WI38 (cell line): ENCODE measurements at regions not wholly inside any gene's neighbourhood (a gene's known extent, or its start where the extent isn't known, plus 50 kb on each side); places are given as distances from the start of the nearest gene placed in this dataset.

Source experiments
- H3K4me3 ChIP-seq: 2 replicates; pipeline ENCODE4 v1.5.1; 2011; ENCODE audit warnings: low read depth, mild to moderate bottlenecking, control low read depth, low read length
- CTCF ChIP-seq: IDR thresholded peaks from 2 replicates; pipeline ENCODE4 v1.5.1; 2012; ENCODE audit warnings: low read depth, mild to moderate bottlenecking, control low read depth, low read length

- no peak for TF ChIP-seq CTCF
- H3K4me3 ChIP-seq = no peak overlapping the region
These were observed 217.3 kb downstream of the C12orf75 start for GRCh38 chr12:105547786-105548185.

DNA sequence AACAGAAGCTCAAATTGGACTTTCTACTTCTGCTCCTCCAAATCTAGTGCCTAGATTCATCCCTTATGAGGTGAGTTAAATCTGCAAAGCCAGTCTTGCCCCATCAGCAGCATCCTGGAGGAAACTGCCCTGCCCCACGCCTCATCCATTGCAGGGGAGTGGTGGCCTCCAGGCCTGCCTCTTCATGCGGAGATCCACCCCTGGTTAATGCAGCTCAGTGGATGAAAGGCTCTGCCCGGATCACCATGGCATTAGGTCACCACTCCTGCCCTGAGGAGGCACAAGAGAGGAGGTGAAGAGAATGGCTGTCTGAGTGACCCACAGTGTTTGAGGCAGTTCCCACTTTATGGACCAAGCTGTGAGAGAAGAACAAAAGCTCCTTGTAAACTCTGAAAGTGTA lies 218.1 kb downstream of the C12orf75 start:
- TF ChIP-seq CTCF = no peak
- no peak overlapping the region for H3K4me3 ChIP-seq

- TF ChIP-seq CTCF = no peak
- H3K4me3 ChIP-seq = no peak overlapping the region
These were observed 221.6 kb downstream of the C12orf75 start for GRCh38 chr12:105552056-105552455.

DNA sequence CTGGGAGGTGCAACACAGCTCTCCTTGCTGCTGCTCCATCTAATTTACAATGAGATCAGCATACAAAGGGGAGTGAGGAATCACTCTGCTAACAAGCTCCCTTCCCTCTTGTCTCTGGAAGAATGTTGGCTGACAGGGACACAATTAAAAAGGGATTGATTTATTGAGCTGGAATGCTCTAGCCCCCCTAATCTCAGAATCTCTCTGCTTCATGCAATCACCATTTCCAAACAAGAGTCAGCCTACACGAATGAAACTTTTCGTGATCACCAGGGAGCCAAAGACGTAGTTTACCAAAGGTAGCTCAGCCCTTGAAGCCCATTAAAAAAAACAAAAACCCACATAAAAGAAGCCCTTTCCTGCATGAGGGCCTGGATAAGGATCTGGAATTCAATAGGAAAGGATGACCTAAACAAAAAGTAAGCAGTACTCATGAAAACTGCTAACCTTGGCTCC lies 223.8 kb downstream of the C12orf75 start:
- TF ChIP-seq CTCF = no peak
- H3K4me3 ChIP-seq = no peak overlapping the region

DNA sequence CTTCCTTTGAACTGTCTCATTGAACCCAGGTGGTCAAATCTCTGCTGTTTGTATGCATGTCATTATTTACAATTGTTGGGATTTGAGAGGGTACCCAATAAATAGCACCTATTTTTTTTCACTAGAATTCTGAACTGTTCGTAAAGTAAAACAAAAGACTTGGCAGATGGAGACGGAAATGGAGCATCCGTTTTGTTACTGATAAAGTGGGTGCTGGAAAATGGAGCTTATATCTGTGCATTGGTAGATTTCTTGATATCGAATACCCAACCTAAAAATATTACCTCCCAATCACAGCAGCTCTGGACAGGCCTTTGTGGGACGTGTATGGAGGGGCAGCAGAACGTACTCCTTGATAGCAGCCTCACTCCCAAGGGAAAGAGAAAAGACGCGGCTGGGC lies 224.4 kb downstream of the C12orf75 start:
- TF ChIP-seq CTCF = no peak
- no peak overlapping the region for H3K4me3 ChIP-seq

DNA sequence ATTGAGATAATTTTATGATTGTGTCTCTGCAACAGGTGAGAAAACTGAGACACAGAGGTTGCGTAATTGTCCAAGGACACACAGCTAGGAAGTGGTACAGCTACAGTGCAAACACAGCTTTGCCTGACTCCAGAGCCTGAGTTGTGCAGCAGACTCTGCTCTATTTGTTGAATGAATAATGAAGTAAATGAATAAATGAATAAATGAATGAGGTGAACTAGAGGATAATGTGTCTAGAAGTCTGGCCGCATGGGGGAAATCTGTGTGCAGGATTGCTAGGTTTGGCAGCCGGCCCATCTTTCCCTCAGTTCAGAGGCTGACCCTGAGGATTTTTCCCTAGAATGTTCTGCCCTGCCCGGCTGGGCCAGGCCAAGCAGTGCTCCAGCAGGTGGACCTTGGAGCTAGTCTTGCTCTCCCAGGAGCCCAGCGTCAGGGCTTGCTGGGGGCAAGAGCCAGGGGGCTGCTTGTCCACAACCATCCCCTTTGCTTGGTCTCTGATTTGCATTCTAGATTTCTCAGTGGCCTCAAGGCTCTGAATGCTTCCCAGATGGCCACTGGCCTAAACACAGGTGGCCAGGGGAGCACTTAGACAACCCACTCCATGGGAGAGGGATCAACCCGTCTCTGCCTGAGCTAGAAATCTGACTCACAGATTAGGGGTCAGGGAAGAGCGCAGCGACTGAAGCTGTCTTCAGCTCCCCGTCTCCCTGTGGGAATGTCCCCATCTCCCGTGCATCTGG lies 225.2 kb downstream of the C12orf75 start:
- H3K4me3 ChIP-seq = no peak overlapping the region
- no peak for TF ChIP-seq CTCF

DNA sequence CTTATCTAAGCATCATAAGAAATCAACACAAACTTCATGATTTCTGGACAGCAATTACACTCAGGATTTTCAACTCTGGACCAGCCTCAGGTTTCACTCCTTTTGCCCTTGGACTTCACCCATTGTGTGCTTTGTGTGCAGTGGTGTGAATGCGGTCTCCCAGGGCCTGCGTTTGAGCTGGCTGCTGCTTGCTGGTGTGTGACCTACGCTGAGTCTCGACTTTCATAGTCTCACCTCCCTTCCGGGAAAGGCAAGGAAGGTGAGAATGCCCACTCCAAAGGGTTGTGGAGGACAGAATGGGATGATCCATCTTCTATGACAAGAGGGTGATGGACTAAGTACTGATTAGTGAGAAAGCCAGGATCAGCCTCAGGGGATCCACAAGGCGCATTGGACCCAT lies 228.8 kb downstream of the C12orf75 start:
- TF ChIP-seq CTCF = no peak

More for the DNA sequence above, 228.8 kb downstream of the C12orf75 start:
- H3K4me3 ChIP-seq = no peak overlapping the region
